ENCODE measurements at regions not wholly inside any gene's neighbourhood (a gene's known extent, or its start where the extent isn't known, plus 50 kb on each side); places are given as distances from the start of the nearest gene placed in this dataset.

- TF ChIP-seq EZH2phosphoT487 (IDR thresholded peaks at IDR 0.05; ENCODE audit: borderline replicate concordance, low read depth, low read length) (no peak), CTCF (conservative IDR thresholded peaks at IDR 0.05; ENCODE audit: low read length) (no peak)
These were observed 198.5 kb downstream of the BLID start for GRCh38 chr11:121917482-121917881.
